Right lobe of liver (tissue), 4 donors: ENCODE measurements at regions not wholly inside any gene's neighbourhood (a gene's known extent, or its start where the extent isn't known, plus 50 kb on each side); places are given as distances from the start of the nearest gene placed in this dataset.

Experiments used
- CTCF ChIP-seq, 4 donors: fragments of 200-600 bp in 3 of 4; fragments of 450-650 bp in 1 of 4; IDR thresholded peaks; one replicate each; pipeline versions ENCODE4 v1.5.1 to v1.8.0; 2016 to 2022; ENCODE audit warnings: antibody characterized with exemption in 4 of 4, mild to moderate bottlenecking in 2 of 4
- POLR2A ChIP-seq: fragments of 450-650 bp; IDR thresholded peaks from one replicate; pipeline ENCODE4 v1.6.1; 2017; ENCODE audit warnings: antibody characterized with exemption, mild to moderate bottlenecking
- donor health status: DM: no; HTN: no; CAD: no.
- donor health status: DM: no; HTN: no; CAD: no.
- donor health status: DM: no; HTN: yes; CAD: no.

DNA sequence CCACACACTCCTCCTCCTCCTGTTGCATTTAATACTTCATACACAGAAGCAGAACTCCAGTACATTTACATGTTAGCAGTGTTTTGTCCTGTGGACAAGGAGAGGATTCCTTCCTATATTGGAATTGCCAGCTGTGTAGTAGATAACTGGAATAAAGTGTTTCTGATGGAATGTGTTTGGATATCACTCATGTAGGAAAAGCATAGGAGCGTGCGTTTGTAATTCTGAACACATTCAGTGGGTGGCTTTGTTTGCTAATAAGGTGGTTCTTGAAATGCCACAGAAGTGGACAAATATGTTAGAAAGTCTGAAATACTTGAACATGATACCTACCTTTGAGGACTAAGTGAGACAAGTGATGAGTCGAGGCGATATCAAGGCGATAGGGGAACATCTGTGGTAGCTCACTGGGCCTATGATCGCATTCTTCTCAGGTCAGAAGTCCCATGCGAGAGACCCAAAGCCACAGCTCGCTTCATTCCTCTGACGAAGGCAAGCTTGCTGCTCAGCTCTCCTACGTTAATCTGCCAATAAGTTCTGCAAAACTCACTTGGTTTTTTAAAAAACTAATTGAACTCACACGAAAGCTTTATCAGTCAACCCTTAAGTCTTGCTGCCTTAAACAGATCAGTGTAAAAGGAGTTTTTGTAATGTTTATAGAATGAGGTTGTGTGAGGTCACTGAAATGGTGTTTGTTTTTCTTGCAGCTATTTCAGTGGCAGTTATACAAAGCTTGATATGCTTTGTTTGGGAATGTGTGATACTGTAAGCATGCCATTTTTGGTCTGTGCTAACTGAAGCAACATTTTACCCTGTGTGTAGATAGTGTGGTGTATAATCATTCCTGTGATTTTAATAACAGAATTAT lies 159.9 kb downstream of the SOX4 start:
- no peak for TF ChIP-seq CTCF (IDR thresholded peaks at IDR 0.05)
- TF ChIP-seq POLR2A = no peak
